Esophagus muscularis mucosa (tissue), 4 donors: ENCODE measurements at regions not wholly inside any gene's neighbourhood (a gene's known extent, or its start where the extent isn't known, plus 50 kb on each side); places are given as distances from the start of the nearest gene placed in this dataset.

Experiments used
- DNase-seq: peaks from one replicate; pipeline ENCODE4 v3.0.0-alpha.2; 2017; ENCODE audit errors: extremely low spot score
- H3K27ac ChIP-seq, 4 donors: fragments of 200-600 bp; sonication (generic); replicated peaks in 1 of 4; 1 replicate in 3 of 4; 2 replicates in 1 of 4; pipeline ENCODE4 v1.5.1; 2016 to 2019; ENCODE audit warnings: mild to moderate bottlenecking in 1 of 4
- H3K27me3 ChIP-seq, 4 donors: fragments of 200-600 bp; sonication (generic); one replicate each; pipeline versions ENCODE4 v1.5.1 to v1.6.0; 2016 to 2019
- H3K36me3 ChIP-seq, 4 donors: fragments of 200-600 bp; sonication (generic); one replicate each; pipeline ENCODE4 v1.5.1; 2016 to 2019
- H3K4me1 ChIP-seq, 4 donors: fragments of 200-600 bp; sonication (generic); one replicate each; pipeline ENCODE4 v1.5.1; 2016 to 2019
- H3K4me3 ChIP-seq, 4 donors: fragments of 200-600 bp; sonication (generic); 1 replicate in 2 of 4; 2 replicates in 2 of 4; pipeline ENCODE4 v1.5.1; 2016 to 2019; ENCODE audit warnings: mild to moderate bottlenecking in 4 of 4, moderate library complexity in 1 of 4
- H3K9me3 ChIP-seq, 4 donors: fragments of 200-600 bp; sonication (generic); 1 replicate in 3 of 4; 2 replicates in 1 of 4; pipeline ENCODE4 v1.5.1; 2016 to 2019
- CTCF ChIP-seq, 3 experiments: fragments of 200-600 bp in 2 of 3; fragments of 450-650 bp in 1 of 3; sonication (generic) in 2 of 3; IDR thresholded peaks; one replicate each; pipeline ENCODE4 v1.5.1; 2017 to 2019; ENCODE audit warnings: antibody characterized with exemption in 3 of 3, mild to moderate bottlenecking in 2 of 3, moderate library complexity in 1 of 3
- EP300 ChIP-seq: sonication (generic); formaldehyde crosslinking; IDR thresholded peaks from one replicate; pipeline ENCODE4 v1.6.1; 2017; ENCODE audit warnings: antibody characterized with exemption
- POLR2A ChIP-seq: fragments of 450-650 bp; IDR thresholded peaks from one replicate; pipeline ENCODE4 v1.6.1; 2017; ENCODE audit warnings: antibody characterized with exemption, moderate library complexity, mild to moderate bottlenecking, low read depth
- POLR2AphosphoS5 ChIP-seq, 2 donors: sonication (generic); formaldehyde crosslinking; IDR thresholded peaks; one replicate each; pipeline ENCODE4 v1.6.1; 2017; ENCODE audit warnings: antibody characterized with exemption in 2 of 2
- WGBS: methylation state at CpG from one replicate; pipeline ENCODE4 v1.1.5; 2018; 5-methylcytosine and 5-hydroxymethylcytosine counted together
- intact Hi-C: fragments of 100-400 bp; cut with DNase I; formaldehyde crosslinking; loops from one replicate; pipeline ENCODE4 v1.15.1; 2023

GRCh38 chr1:238752327-238752726 is 634.0 kb upstream of the CHRM3 start:
- Histone ChIP-seq H3K27me3 (no peaks in the 10 kb centered on the region), H3K36me3 (no peaks in the 10 kb centered on the region), H3K4me1 (peaks cover 0 to 12% (median 1%) of the 10 kb centered on the region in 4 donors), H3K27ac (no peak overlapping the region), H3K4me3 (no peak overlapping the region), H3K9me3 (no peaks in the 10 kb centered on the region)
- TF ChIP-seq EP300 (no peak), POLR2AphosphoS5 (IDR thresholded peaks at IDR 0.05) (no peak), CTCF (IDR thresholded peaks at IDR 0.05) (no peak), POLR2A (no peak)
- intact Hi-C loops = no loop called here
- 85% methylated on average over 3 of the region's 3 CpGs for WGBS
- no peak for DNase-seq

- no peaks in the 10 kb centered on the region for H3K27me3 ChIP-seq
- WGBS = 92% methylated on average over 10 of the region's 13 CpGs
- H3K36me3 ChIP-seq = no peaks in the 10 kb centered on the region
- H3K27ac ChIP-seq = no peak overlapping the region
- TF ChIP-seq POLR2AphosphoS5 (IDR thresholded peaks at IDR 0.05) (no peak), EP300 (no peak), POLR2A (no peak), CTCF (IDR thresholded peaks at IDR 0.05) (no peak)
- DNase-seq = no peak
- intact Hi-C loops = no loop called here
- H3K4me3 ChIP-seq = no peak overlapping the region
- H3K9me3 ChIP-seq = peaks cover 0 to 11% (median 4%) of the 10 kb centered on the region in 4 donors
- H3K4me1 ChIP-seq = no peaks in the 10 kb centered on the region
These were observed 641.3 kb upstream of the CHRM3 start for GRCh38 chr1:238745069-238745468.

GRCh38 chr1:238738892-238739291 is 647.5 kb upstream of the CHRM3 start:
- no peaks in the 10 kb centered on the region for H3K27me3 ChIP-seq
- TF ChIP-seq EP300 (no peak), CTCF (IDR thresholded peaks at IDR 0.05) (no peak), POLR2AphosphoS5 (IDR thresholded peaks at IDR 0.05) (no peak), POLR2A (no peak)
- no peaks in the 10 kb centered on the region for H3K9me3 ChIP-seq
- no peak for DNase-seq
- H3K27ac ChIP-seq = no peak overlapping the region
- intact Hi-C loops = no loop called here
- no peaks in the 10 kb centered on the region for H3K4me1 ChIP-seq
- WGBS = 72% methylated on average over 2 of the region's 2 CpGs
- no peak overlapping the region for H3K4me3 ChIP-seq
- H3K36me3 ChIP-seq = no peaks in the 10 kb centered on the region

- Histone ChIP-seq H3K27me3 (no peaks in the 10 kb centered on the region), H3K36me3 (no peaks in the 10 kb centered on the region), H3K4me3 (no peak overlapping the region), H3K4me1 (no peaks in the 10 kb centered on the region), H3K9me3 (no peaks in the 10 kb centered on the region), H3K27ac (no peak overlapping the region)
- no peak for TF ChIP-seq POLR2A
- no peak for TF ChIP-seq CTCF (IDR thresholded peaks at IDR 0.05)
- no peak for TF ChIP-seq POLR2AphosphoS5 (IDR thresholded peaks at IDR 0.05)
- no peak for TF ChIP-seq EP300
- intact Hi-C loops = no loop called here
- no peak for DNase-seq
These were observed 658.7 kb upstream of the CHRM3 start for GRCh38 chr1:238727670-238728069.

- DNase-seq = no peak
- no peaks in the 10 kb centered on the region for H3K27me3 ChIP-seq
- intact Hi-C loops = no loop called here
- H3K4me1 ChIP-seq = no peaks in the 10 kb centered on the region
- WGBS = 81% methylated on average over 4 of the region's 4 CpGs
- no peak overlapping the region for H3K27ac ChIP-seq
- H3K9me3 ChIP-seq = no peaks in the 10 kb centered on the region
- no peak for TF ChIP-seq EP300
- TF ChIP-seq POLR2AphosphoS5 (IDR thresholded peaks at IDR 0.05) = no peak
- no peak for TF ChIP-seq CTCF (IDR thresholded peaks at IDR 0.05)
- TF ChIP-seq POLR2A = no peak
- no peak overlapping the region for H3K4me3 ChIP-seq
- H3K36me3 ChIP-seq = no peaks in the 10 kb centered on the region
These were observed 663.6 kb upstream of the CHRM3 start for GRCh38 chr1:238722812-238723211.
